NCI-H146 treated with DMSO at 0.1 percent for 48 hours (cell line): ENCODE measurements at regions not wholly inside any gene's neighbourhood (a gene's known extent, or its start where the extent isn't known, plus 50 kb on each side); places are given as distances from the start of the nearest gene placed in this dataset.
A peak's percentile ranks its signal among the peaks of the same experiment; 100 is the strongest.

Source experiments
- DNase-seq: peaks from one replicate; lab custom pipeline; 2025; ENCODE audit not compliant: unreplicated experiment; lab: John Stamatoyannopoulos, UW

- peak; percentile 98 for DNase-seq
Measured at GRCh38 chr5:17882760-17883488, 248.7 kb downstream of the TAF11L14 start.

- DNase-seq: no peak
Measured at GRCh38 chr5:17888155-17888554, 253.9 kb downstream of the TAF11L14 start.

- DNase-seq: no peak
Measured at GRCh38 chr5:17890501-17890900, 256.2 kb downstream of the TAF11L14 start.

GRCh38 chr5:17891881-17892280, 257.6 kb downstream of the TAF11L14 start:
- no peak for DNase-seq

GRCh38 chr5:17893026-17893635, 258.9 kb downstream of the TAF11L14 start:
- no peak for DNase-seq

- DNase-seq: no peak
Measured at GRCh38 chr5:17895288-17896033, 261.2 kb downstream of the TAF11L14 start.

GRCh38 chr5:17896605-17897004, 262.3 kb downstream of the TAF11L14 start:
- no peak for DNase-seq

GRCh38 chr5:17897776-17898175, 263.5 kb downstream of the TAF11L14 start:
- DNase-seq: peak; percentile 38

- DNase-seq: peak; percentile 47
Measured at GRCh38 chr5:17898766-17899165, 264.5 kb downstream of the TAF11L14 start.

GRCh38 chr5:17907094-17907493, 272.8 kb downstream of the TAF11L14 start:
- no peak for DNase-seq

GRCh38 chr5:17910318-17910717, 276.1 kb downstream of the TAF11L14 start:
- no peak for DNase-seq

GRCh38 chr5:17912794-17913193, 278.5 kb downstream of the TAF11L14 start:
- no peak for DNase-seq

GRCh38 chr5:17916446-17916845, 282.2 kb downstream of the TAF11L14 start:
- DNase-seq: no peak

- no peak for DNase-seq
Measured at GRCh38 chr5:17917465-17917864, 283.2 kb downstream of the TAF11L14 start.

- no peak for DNase-seq
Measured at GRCh38 chr5:17918373-17919104, 284.3 kb downstream of the TAF11L14 start.

GRCh38 chr5:17925276-17925675, 291.0 kb downstream of the TAF11L14 start:
- DNase-seq: no peak

- DNase-seq: no peak
Measured at GRCh38 chr5:17928581-17928981, 294.3 kb downstream of the TAF11L14 start.

- DNase-seq: no peak
Measured at GRCh38 chr5:17929171-17929570, 294.9 kb downstream of the TAF11L14 start.

GRCh38 chr5:17930346-17930745, 296.1 kb downstream of the TAF11L14 start:
- no peak for DNase-seq

GRCh38 chr5:17944046-17944445, 309.8 kb downstream of the TAF11L14 start:
- DNase-seq: no peak

- no peak for DNase-seq
Measured at GRCh38 chr5:17947029-17947428, 312.8 kb downstream of the TAF11L14 start.
